ENCODE measurements at regions not wholly inside any gene's neighbourhood (a gene's known extent, or its start where the extent isn't known, plus 50 kb on each side); places are given as distances from the start of the nearest gene placed in this dataset.

DNA sequence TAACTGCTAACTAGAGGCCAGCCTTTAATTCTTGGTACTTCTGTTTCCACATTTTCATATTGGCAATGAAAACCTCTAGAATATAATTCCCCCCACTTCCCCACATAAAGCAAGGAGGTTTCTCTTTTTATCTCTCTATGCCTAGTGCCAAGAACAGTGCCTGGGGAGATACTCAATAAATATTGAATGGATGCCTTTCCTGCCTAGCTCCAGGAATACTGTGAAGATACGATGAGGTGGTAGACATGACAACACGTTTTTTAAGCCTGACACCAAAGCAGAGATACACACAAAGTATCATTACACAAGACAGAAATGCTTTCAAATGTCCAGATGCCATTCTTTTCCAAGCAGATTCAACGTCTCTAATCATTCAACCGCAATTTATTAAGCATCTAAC lies 535.5 kb downstream of the XIRP2 start:
- H3K4me1 Mint-ChIP-seq (ENCODE audit: unreplicated experiment) = no peaks in the 10 kb centered on the region
- H3K27me3 Mint-ChIP-seq = no peaks in the 10 kb centered on the region
- no peak for TF ChIP-seq CTCF (conservative IDR thresholded peaks at IDR 0.05)
- no peaks in the 10 kb centered on the region for H3K36me3 Mint-ChIP-seq
- DNase-seq (ENCODE audit: extremely low spot score, unreplicated experiment) = no peak
- H3K27ac Mint-ChIP-seq = no peak overlapping the region
- no peaks in the 10 kb centered on the region for H3K9me3 Mint-ChIP-seq
- no peak overlapping the region for H3K4me3 Mint-ChIP-seq

- H3K4me3 Mint-ChIP-seq = no peak overlapping the region
- H3K27me3 Mint-ChIP-seq = no peaks in the 10 kb centered on the region
- H3K27ac Mint-ChIP-seq = no peak overlapping the region
- no peaks in the 10 kb centered on the region for H3K9me3 Mint-ChIP-seq
- no peak for DNase-seq (ENCODE audit: extremely low spot score, unreplicated experiment)
- no peak for TF ChIP-seq CTCF (conservative IDR thresholded peaks at IDR 0.05)
- H3K36me3 Mint-ChIP-seq = no peaks in the 10 kb centered on the region
- no peaks in the 10 kb centered on the region for H3K4me1 Mint-ChIP-seq (ENCODE audit: unreplicated experiment)
Observed at GRCh38 chr2:167420211-167420610, 531.9 kb downstream of the XIRP2 start.

DNA sequence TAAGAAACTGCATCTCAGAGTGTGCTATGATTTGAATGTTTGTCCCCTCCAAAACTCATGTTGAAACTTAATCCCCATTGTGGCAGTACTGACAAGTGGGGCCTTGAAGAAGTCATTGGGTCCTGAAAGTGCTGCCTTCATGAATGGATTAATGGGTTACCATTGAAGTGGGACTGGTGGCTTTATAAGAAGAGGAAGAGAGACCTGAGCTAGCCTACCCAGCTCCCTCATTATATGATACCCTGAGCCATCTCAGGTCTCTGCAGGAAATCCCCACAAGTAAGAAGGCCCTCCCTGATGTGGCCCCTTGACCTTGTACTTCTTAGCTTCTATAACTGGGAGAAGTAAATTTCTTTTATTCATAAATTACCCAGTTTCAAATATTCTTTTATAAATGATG lies 526.8 kb downstream of the XIRP2 start:
- H3K4me3 Mint-ChIP-seq = no peak overlapping the region
- no peaks in the 10 kb centered on the region for H3K4me1 Mint-ChIP-seq (ENCODE audit: unreplicated experiment)
- H3K27me3 Mint-ChIP-seq = no peaks in the 10 kb centered on the region
- peaks cover 4% of the 10 kb centered on the region for H3K9me3 Mint-ChIP-seq
- no peaks in the 10 kb centered on the region for H3K36me3 Mint-ChIP-seq
- DNase-seq (ENCODE audit: extremely low spot score, unreplicated experiment) = no peak
- TF ChIP-seq CTCF (conservative IDR thresholded peaks at IDR 0.05) = no peak
- no peak overlapping the region for H3K27ac Mint-ChIP-seq

DNA sequence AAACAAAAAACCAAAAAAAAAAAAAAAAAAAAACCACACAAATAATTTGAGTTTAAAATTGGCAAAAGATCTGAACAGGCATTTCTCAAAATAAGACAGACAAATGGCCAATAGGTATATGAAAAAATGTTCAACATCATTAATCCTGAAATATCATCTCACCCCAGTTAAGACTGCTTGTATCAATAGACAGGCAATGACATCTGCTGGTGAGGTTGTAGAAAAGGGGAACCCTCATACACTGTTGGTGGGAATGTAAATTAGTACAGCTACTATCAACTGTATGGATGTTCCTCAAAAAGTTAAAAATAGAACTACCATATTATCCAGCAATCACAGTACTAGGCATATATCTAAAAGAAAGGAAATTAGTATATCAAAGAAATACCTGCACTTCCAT lies 523.1 kb downstream of the XIRP2 start:
- H3K27ac Mint-ChIP-seq = no peak overlapping the region
- TF ChIP-seq CTCF (conservative IDR thresholded peaks at IDR 0.05) = no peak
- H3K4me3 Mint-ChIP-seq = no peak overlapping the region
- H3K27me3 Mint-ChIP-seq = no peaks in the 10 kb centered on the region
- no peak for DNase-seq (ENCODE audit: extremely low spot score, unreplicated experiment)
- peaks cover 2% of the 10 kb centered on the region for H3K4me1 Mint-ChIP-seq (ENCODE audit: unreplicated experiment)
- H3K9me3 Mint-ChIP-seq = peaks cover 4% of the 10 kb centered on the region
- H3K36me3 Mint-ChIP-seq = no peaks in the 10 kb centered on the region

DNA sequence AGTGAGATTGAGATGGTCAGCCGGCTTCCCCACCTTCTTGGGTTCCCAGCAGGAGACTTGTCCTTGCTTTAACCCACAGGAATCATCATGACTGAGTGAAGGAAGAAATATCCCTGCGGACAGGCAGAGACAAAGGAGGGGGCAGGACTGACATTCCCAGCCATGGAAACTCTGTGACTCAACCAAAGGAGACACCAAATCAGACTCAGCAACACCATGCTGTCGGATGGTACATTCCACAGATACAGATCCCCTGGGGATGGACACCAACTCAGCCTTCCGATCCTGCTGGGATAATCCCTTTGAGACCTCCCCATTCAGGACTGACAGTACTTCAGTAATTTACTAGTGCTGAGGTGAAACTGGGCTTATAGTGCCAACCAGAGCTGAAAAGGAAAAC lies 518.3 kb downstream of the XIRP2 start:
- DNase-seq (ENCODE audit: extremely low spot score, unreplicated experiment) = no peak
- peaks cover 4% of the 10 kb centered on the region for H3K4me1 Mint-ChIP-seq (ENCODE audit: unreplicated experiment)
- no peak for TF ChIP-seq CTCF (conservative IDR thresholded peaks at IDR 0.05)
- no peak overlapping the region for H3K27ac Mint-ChIP-seq
- no peak overlapping the region for H3K4me3 Mint-ChIP-seq
- no peaks in the 10 kb centered on the region for H3K27me3 Mint-ChIP-seq
- H3K9me3 Mint-ChIP-seq = peaks cover 4% of the 10 kb centered on the region
- H3K36me3 Mint-ChIP-seq = no peaks in the 10 kb centered on the region

DNA sequence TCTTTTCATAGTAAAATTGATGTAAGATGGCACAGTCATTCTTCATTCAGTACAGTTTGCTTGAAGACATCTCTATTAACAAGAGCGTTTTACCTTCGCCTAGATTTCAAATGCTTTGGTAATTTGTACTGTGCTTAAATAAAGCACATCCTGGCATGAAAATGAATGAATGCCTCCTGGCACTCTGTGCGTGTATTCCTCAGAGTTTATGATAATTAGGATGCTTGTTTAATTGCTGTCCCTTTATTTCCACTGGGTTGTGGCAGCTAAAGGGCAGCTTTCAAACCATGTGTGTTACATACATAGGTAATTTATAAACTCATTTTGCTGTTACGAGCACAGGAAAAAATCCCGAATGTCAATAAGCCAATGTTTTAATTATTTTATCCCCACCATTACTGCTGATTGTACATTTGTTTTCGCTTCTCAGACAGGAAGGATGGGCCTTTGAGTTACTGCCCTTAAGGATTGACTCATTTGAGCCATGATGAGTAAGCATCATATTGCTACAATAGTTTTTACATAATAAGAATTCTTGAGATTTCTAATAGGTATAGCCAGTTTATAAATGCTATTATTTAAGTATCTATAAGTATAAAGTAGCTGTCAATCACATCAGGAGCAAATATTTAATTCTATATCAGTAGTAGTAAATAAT lies 516.5 kb downstream of the XIRP2 start:
- Mint-ChIP-seq H3K27ac (no peak overlapping the region), H3K9me3 (peaks cover 4% of the 10 kb centered on the region), H3K4me1 (ENCODE audit: unreplicated experiment) (peaks cover 4% of the 10 kb centered on the region), H3K4me3 (no peak overlapping the region), H3K36me3 (no peaks in the 10 kb centered on the region), H3K27me3 (no peaks in the 10 kb centered on the region)
- no peak for TF ChIP-seq CTCF (conservative IDR thresholded peaks at IDR 0.05)
- no peak for DNase-seq (ENCODE audit: extremely low spot score, unreplicated experiment)
